ENCODE measurements at regions not wholly inside any gene's neighbourhood (a gene's known extent, or its start where the extent isn't known, plus 50 kb on each side); places are given as distances from the start of the nearest gene placed in this dataset.

GRCh38 chr1:208965351-208965750, 618.2 kb upstream of the CAMK1G start:
- TF ChIP-seq POLR2AphosphoS5 (IDR thresholded peaks at IDR 0.05; ENCODE audit: low read depth, low read length) (no peak), SIN3A (IDR thresholded peaks at IDR 0.05; ENCODE audit: borderline replicate concordance, insufficient read depth, low read length) (no peak), FOXP2 (optimal IDR thresholded peaks at IDR 0.05; ENCODE audit: borderline replicate concordance, extremely low read depth, extremely low read length, insufficient read depth) (no peak), REST (IDR thresholded peaks at IDR 0.05; ENCODE audit: insufficient read depth in 1 of 2, low read depth in 2 of 2, low read length in 2 of 2) (no peak), TAF1 (IDR thresholded peaks at IDR 0.05; ENCODE audit: borderline replicate concordance, insufficient read depth, low read length) (no peak)

- TF ChIP-seq TAF1 (IDR thresholded peaks at IDR 0.05; ENCODE audit: borderline replicate concordance, insufficient read depth, low read length) (no peak), SIN3A (IDR thresholded peaks at IDR 0.05; ENCODE audit: borderline replicate concordance, insufficient read depth, low read length) (no peak), REST (IDR thresholded peaks at IDR 0.05; ENCODE audit: insufficient read depth in 1 of 2, low read depth in 2 of 2, low read length in 2 of 2) (no peak), FOXP2 (optimal IDR thresholded peaks at IDR 0.05; ENCODE audit: borderline replicate concordance, extremely low read depth, extremely low read length, insufficient read depth) (no peak), POLR2AphosphoS5 (IDR thresholded peaks at IDR 0.05; ENCODE audit: low read depth, low read length) (no peak)
Observed at GRCh38 chr1:208967334-208967733, 616.2 kb upstream of the CAMK1G start.

- TF ChIP-seq POLR2AphosphoS5 (IDR thresholded peaks at IDR 0.05; ENCODE audit: low read depth, low read length) (no peak), TAF1 (IDR thresholded peaks at IDR 0.05; ENCODE audit: borderline replicate concordance, insufficient read depth, low read length) (no peak), FOXP2 (optimal IDR thresholded peaks at IDR 0.05; ENCODE audit: borderline replicate concordance, extremely low read depth, extremely low read length, insufficient read depth) (no peak), SIN3A (IDR thresholded peaks at IDR 0.05; ENCODE audit: borderline replicate concordance, insufficient read depth, low read length) (no peak), REST (IDR thresholded peaks at IDR 0.05; ENCODE audit: insufficient read depth in 1 of 2, low read depth in 2 of 2, low read length in 2 of 2) (no peak)
Observed at GRCh38 chr1:208974717-208975116, 608.8 kb upstream of the CAMK1G start.

- TF ChIP-seq POLR2AphosphoS5 (IDR thresholded peaks at IDR 0.05; ENCODE audit: low read depth, low read length) (no peak), SIN3A (IDR thresholded peaks at IDR 0.05; ENCODE audit: borderline replicate concordance, insufficient read depth, low read length) (no peak), FOXP2 (optimal IDR thresholded peaks at IDR 0.05; ENCODE audit: borderline replicate concordance, extremely low read depth, extremely low read length, insufficient read depth) (no peak), REST (IDR thresholded peaks at IDR 0.05; ENCODE audit: insufficient read depth in 1 of 2, low read depth in 2 of 2, low read length in 2 of 2) (no peak), TAF1 (IDR thresholded peaks at IDR 0.05; ENCODE audit: borderline replicate concordance, insufficient read depth, low read length) (no peak)
Observed at GRCh38 chr1:208975456-208975855, 608.1 kb upstream of the CAMK1G start.

- TF ChIP-seq FOXP2 (optimal IDR thresholded peaks at IDR 0.05; ENCODE audit: borderline replicate concordance, extremely low read depth, extremely low read length, insufficient read depth) (no peak), TAF1 (IDR thresholded peaks at IDR 0.05; ENCODE audit: borderline replicate concordance, insufficient read depth, low read length) (no peak), POLR2AphosphoS5 (IDR thresholded peaks at IDR 0.05; ENCODE audit: low read depth, low read length) (no peak), SIN3A (IDR thresholded peaks at IDR 0.05; ENCODE audit: borderline replicate concordance, insufficient read depth, low read length) (no peak), REST (IDR thresholded peaks at IDR 0.05; ENCODE audit: insufficient read depth in 1 of 2, low read depth in 2 of 2, low read length in 2 of 2) (no peak)
Observed at GRCh38 chr1:208977012-208977411, 606.5 kb upstream of the CAMK1G start.

All from PFSK-1 (cell line).